ENCODE measurements at regions not wholly inside any gene's neighbourhood (a gene's known extent, or its start where the extent isn't known, plus 50 kb on each side); places are given as distances from the start of the nearest gene placed in this dataset.

- no peak for DNase-seq (ENCODE audit: low spot score)
- no peak overlapping the region for H3K27ac ChIP-seq
- no peak; the same call in 1 of the 2 replicates for TF ChIP-seq CTCF (conservative IDR thresholded peaks at IDR 0.05; ENCODE audit: low read depth)
- POLR2A ChIA-PET (ENCODE audit: low non-redundant PET), result no interaction called here
- CTCF ChIA-PET, result interaction anchor here (0.5 to 0.7 kb wide), 2 partner anchors 86 to 220 kb away, joined by 3 read pairs; no protein-coding TSS in a partner anchor
These were observed 84.1 kb upstream of the DMRT1 start for GRCh38 chr9:757246-757881.

GRCh38 chr9:758146-758545 is 83.4 kb upstream of the DMRT1 start:
- H3K27ac ChIP-seq, result no peak overlapping the region
- ChIA-PET POLR2A (ENCODE audit: low non-redundant PET) (no interaction called here), CTCF (interaction anchor here (0.5 kb wide), 1 partner anchor 87 kb away, joined by 3 read pairs; no protein-coding TSS in a partner anchor)
- no peak for DNase-seq (ENCODE audit: low spot score)
- TF ChIP-seq CTCF (conservative IDR thresholded peaks at IDR 0.05; ENCODE audit: low read depth), result no peak

GRCh38 chr9:759541-759940 is 82.0 kb upstream of the DMRT1 start:
- H3K27ac ChIP-seq, result no peak overlapping the region
- ChIA-PET CTCF (no interaction called here), POLR2A (ENCODE audit: low non-redundant PET) (no interaction called here)
- DNase-seq (ENCODE audit: low spot score), result no peak
- no peak for TF ChIP-seq CTCF (conservative IDR thresholded peaks at IDR 0.05; ENCODE audit: low read depth)

GRCh38 chr9:759983-760736 is 81.3 kb upstream of the DMRT1 start:
- DNase-seq (ENCODE audit: low spot score), result no peak
- POLR2A ChIA-PET (ENCODE audit: low non-redundant PET), result no interaction called here
- no peak overlapping the region for H3K27ac ChIP-seq
- CTCF ChIA-PET, result interaction anchor here (0.5 kb wide), 1 partner anchor 414 kb away, joined by 4 read pairs; no protein-coding TSS in a partner anchor
- no peak for TF ChIP-seq CTCF (conservative IDR thresholded peaks at IDR 0.05; ENCODE audit: low read depth)

- TF ChIP-seq CTCF (conservative IDR thresholded peaks at IDR 0.05; ENCODE audit: low read depth), result no peak
- no peak overlapping the region for H3K27ac ChIP-seq
- DNase-seq (ENCODE audit: low spot score), result no peak
- POLR2A ChIA-PET (ENCODE audit: low non-redundant PET), result no interaction called here
- CTCF ChIA-PET, result no interaction called here
These were observed 80.2 kb upstream of the DMRT1 start for GRCh38 chr9:761176-761792.

- CTCF ChIA-PET, result no interaction called here
- TF ChIP-seq CTCF (conservative IDR thresholded peaks at IDR 0.05; ENCODE audit: low read depth), result no peak
- no peak overlapping the region for H3K27ac ChIP-seq
- no peak for DNase-seq (ENCODE audit: low spot score)
- POLR2A ChIA-PET (ENCODE audit: low non-redundant PET), result no interaction called here
These were observed 79.5 kb upstream of the DMRT1 start for GRCh38 chr9:761793-762560.
